ENCODE measurements at regions not wholly inside any gene's neighbourhood (a gene's known extent, or its start where the extent isn't known, plus 50 kb on each side); places are given as distances from the start of the nearest gene placed in this dataset.
"Not testable (repeated sequence)": the region's sequence is repeated elsewhere in the genome, so short reads cannot be mapped to it uniquely, and the experiment has no call there.

DNA sequence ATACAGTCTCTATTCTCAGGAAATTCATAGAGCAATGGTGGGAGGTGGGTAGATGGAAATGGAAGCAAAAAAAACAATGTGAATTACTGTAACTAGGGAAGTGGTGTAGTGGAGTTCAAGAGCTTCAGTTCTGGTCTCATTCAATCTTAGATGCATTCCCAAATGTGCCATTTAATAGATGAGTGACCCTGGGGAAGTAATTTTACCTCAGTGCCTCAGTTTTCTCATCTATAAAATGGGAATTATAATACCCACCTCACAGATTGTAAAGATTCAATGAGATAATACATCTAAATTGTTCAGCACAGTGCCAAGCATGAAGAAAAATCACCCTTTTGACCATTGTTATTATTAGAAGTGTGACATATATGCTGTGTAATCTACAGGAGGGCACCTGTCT lies 173.1 kb downstream of the SLC38A4 start:
- H3K27ac ChIP-seq (ENCODE audit: low read depth in 1 of 2, low read length in 2 of 2) = no peak overlapping the region
- DNase-seq (no peak), ATAC-seq (ENCODE audit: low FRiP score) (no peak)
- H3K9me3 ChIP-seq (ENCODE audit: control insufficient read depth, low read length) = no peaks in the 10 kb centered on the region
- intact Hi-C loops (cut with DNase I) = loop anchor here in 1 of 2 donors (10.0 kb wide), 2 partner anchors 78 to 188 kb away; no protein-coding TSS in a partner anchor
- no peak overlapping the region for H3K4me3 ChIP-seq (ENCODE audit: low read length in 2 of 2)
- H3K36me3 ChIP-seq (ENCODE audit: control insufficient read depth in 1 of 2, insufficient read depth in 2 of 2, low read length in 1 of 2) = no peaks in the 10 kb centered on the region
- no peaks in the 10 kb centered on the region for H3K4me1 ChIP-seq (ENCODE audit: control insufficient read depth in 1 of 2, insufficient read depth in 2 of 2, low read length in 2 of 2)
- no peaks in the 10 kb centered on the region for H3K27me3 ChIP-seq (ENCODE audit: control insufficient read depth in 1 of 2, insufficient read depth in 2 of 2, low read length in 1 of 2)

DNA sequence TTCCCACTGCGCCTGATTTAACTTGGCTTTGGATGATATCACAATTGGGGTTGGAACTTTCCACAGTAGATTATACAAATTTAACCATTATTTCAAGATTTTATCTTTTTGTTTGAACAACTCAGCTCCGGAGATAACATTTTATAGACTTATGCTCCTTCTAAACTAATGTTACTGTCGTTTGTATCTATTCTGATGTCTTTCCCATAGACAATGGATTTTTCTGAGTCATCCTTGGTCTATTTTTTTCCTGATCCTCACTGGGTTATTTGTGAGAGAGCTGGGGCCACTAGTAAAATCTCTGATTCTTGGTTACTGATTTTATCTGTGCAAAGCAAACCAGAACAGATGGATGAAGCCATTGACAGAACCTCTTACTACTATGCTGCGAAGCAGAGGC lies 175.1 kb downstream of the SLC38A4 start:
- ATAC-seq (ENCODE audit: low FRiP score) = no peak

DNA sequence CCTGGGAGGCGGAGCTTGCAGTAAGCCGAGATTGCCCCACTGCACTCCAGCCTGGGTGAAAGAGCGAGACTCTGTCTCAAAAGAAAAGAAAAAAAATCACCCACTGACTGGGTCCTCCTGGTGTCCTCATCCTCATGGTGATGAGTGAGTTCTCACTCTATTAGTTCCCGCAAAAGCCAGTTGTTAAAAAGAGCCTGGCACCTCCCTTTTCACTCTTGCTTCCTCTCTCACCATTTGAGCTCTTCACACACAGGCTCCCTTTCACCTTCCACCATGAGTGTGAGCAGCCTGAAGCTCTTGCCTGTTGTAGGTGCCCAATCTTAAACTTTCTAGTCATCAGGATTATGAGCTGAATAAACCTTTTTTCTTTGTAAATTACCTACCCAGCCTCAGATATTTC lies 176.4 kb downstream of the SLC38A4 start:
- no peak overlapping the region for H3K27ac ChIP-seq (ENCODE audit: low read depth in 1 of 2, low read length in 2 of 2)
- H3K9me3 ChIP-seq (ENCODE audit: control insufficient read depth, low read length) = no peaks in the 10 kb centered on the region
- DNase-seq = no peak
- H3K4me3 ChIP-seq (ENCODE audit: low read length in 2 of 2) = no peak overlapping the region
- H3K36me3 ChIP-seq (ENCODE audit: control insufficient read depth in 1 of 2, insufficient read depth in 2 of 2, low read length in 1 of 2) = no peaks in the 10 kb centered on the region
- no peak for ATAC-seq (ENCODE audit: low FRiP score)
- WGBS, 2 donors = 90 to 97% methylated on average over 4 of the region's 4 CpGs
- no peaks in the 10 kb centered on the region for H3K4me1 ChIP-seq (ENCODE audit: control insufficient read depth in 1 of 2, insufficient read depth in 2 of 2, low read length in 2 of 2)
- H3K27me3 ChIP-seq (ENCODE audit: control insufficient read depth in 1 of 2, insufficient read depth in 2 of 2, low read length in 1 of 2) = no peaks in the 10 kb centered on the region
- intact Hi-C loops (cut with DNase I) = no loop called here

More for the DNA sequence above, 175.1 kb downstream of the SLC38A4 start:
- no peak for DNase-seq
- H3K4me3 ChIP-seq (ENCODE audit: low read length in 2 of 2) = no peak overlapping the region
- H3K9me3 ChIP-seq (ENCODE audit: control insufficient read depth, low read length) = no peaks in the 10 kb centered on the region
- intact Hi-C loops (cut with DNase I) = loop anchor here in 1 of 2 donors (10.0 kb wide), 2 partner anchors 76 to 186 kb away; no protein-coding TSS in a partner anchor
- no peaks in the 10 kb centered on the region for H3K36me3 ChIP-seq (ENCODE audit: control insufficient read depth in 1 of 2, insufficient read depth in 2 of 2, low read length in 1 of 2)
- WGBS, 2 donors = 66 to 69% methylated on average over 4 of the region's 4 CpGs
- no peak overlapping the region for H3K27ac ChIP-seq (ENCODE audit: low read depth in 1 of 2, low read length in 2 of 2)
- no peaks in the 10 kb centered on the region for H3K27me3 ChIP-seq (ENCODE audit: control insufficient read depth in 1 of 2, insufficient read depth in 2 of 2, low read length in 1 of 2)
- no peaks in the 10 kb centered on the region for H3K4me1 ChIP-seq (ENCODE audit: control insufficient read depth in 1 of 2, insufficient read depth in 2 of 2, low read length in 2 of 2)

DNA sequence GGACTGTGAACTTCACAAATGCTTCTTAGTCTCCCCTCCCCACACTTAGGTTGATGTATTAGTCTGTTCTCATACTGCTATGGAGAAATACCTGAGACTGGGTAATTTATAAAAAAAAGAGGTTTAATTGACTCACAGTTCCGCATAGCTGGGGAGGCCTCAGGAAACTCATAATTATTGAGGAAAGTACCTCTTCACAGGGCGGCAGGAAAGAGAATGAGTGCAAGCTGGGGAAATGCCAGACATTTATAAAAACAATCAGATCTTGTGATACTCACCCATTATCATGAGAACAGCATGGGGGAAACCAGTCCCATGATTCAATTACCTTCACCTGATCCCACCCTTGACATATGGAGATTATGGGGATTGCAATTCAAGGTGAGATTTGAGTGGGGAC lies 178.8 kb downstream of the SLC38A4 start:
- no peak for DNase-seq
- H3K27me3 ChIP-seq (ENCODE audit: control insufficient read depth in 1 of 2, insufficient read depth in 2 of 2, low read length in 1 of 2) = no peaks in the 10 kb centered on the region
- H3K36me3 ChIP-seq (ENCODE audit: control insufficient read depth in 1 of 2, insufficient read depth in 2 of 2, low read length in 1 of 2) = no peaks in the 10 kb centered on the region
- no peak overlapping the region for H3K4me3 ChIP-seq (ENCODE audit: low read length in 2 of 2)
- ATAC-seq (ENCODE audit: low FRiP score) = no peak
- WGBS, 2 donors = 88 to 92% methylated on average over 2 of the region's 2 CpGs
- no peaks in the 10 kb centered on the region for H3K9me3 ChIP-seq (ENCODE audit: control insufficient read depth, low read length)
- H3K4me1 ChIP-seq (ENCODE audit: control insufficient read depth in 1 of 2, insufficient read depth in 2 of 2, low read length in 2 of 2) = no peaks in the 10 kb centered on the region
- H3K27ac ChIP-seq (ENCODE audit: low read depth in 1 of 2, low read length in 2 of 2) = no peak overlapping the region
- intact Hi-C loops (cut with DNase I) = no loop called here

DNA sequence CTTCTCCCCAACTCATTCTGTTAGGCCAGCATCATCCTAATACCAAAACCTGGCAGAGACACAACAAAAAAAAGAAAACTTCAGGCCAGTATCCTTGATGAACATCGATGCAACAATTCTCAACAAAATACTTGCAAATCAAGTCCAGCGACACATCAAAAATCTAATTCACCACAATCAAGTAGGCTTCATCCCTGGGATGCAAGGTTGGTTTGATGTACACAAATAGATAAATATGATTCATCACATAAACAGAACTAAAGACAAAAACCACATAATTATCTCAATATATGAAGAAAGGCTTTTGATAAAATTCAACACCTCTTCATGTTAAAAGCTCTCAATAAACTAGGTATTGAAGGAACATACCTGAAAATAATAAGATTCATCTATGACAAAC lies 184.1 kb downstream of the SLC38A4 start:
- H3K36me3 ChIP-seq (ENCODE audit: control insufficient read depth in 1 of 2, insufficient read depth in 2 of 2, low read length in 1 of 2); H3K9me3 ChIP-seq (ENCODE audit: control insufficient read depth, low read length); ATAC-seq (ENCODE audit: low FRiP score); H3K4me1 ChIP-seq (ENCODE audit: control insufficient read depth in 1 of 2, insufficient read depth in 2 of 2, low read length in 2 of 2); DNase-seq; H3K4me3 ChIP-seq (ENCODE audit: low read length in 2 of 2); intact Hi-C loops (cut with DNase I); H3K27ac ChIP-seq (ENCODE audit: low read depth in 1 of 2, low read length in 2 of 2); H3K27me3 ChIP-seq (ENCODE audit: control insufficient read depth in 1 of 2, insufficient read depth in 2 of 2, low read length in 1 of 2): not testable (repeated sequence)
- 100% methylated on average over 2 of the region's 2 CpGs for WGBS, 2 donors

DNA sequence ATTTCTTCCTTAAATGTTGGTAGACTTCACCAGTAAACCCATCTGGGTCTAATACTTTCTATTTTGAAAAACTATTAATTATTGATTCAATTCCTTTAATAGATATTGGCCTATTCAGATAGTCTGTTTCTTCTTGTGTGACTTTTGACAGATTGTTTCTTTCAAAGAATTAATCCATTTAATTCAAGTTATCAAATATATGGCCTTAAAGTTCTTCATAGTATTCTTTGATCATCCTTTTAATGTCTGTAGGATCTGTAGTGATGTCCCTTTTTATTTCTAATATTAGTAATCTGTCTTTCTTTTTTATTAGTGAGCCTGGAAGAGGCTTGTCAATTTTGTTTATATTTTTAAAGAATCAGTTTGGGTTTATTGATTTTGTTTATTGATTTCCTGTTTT lies 190.0 kb downstream of the SLC38A4 start:
- H3K9me3 ChIP-seq (ENCODE audit: control insufficient read depth, low read length) = peaks cover 2% of the 10 kb centered on the region
- ATAC-seq (ENCODE audit: low FRiP score) (no peak), DNase-seq (no peak)
- H3K27ac ChIP-seq (ENCODE audit: low read depth in 1 of 2, low read length in 2 of 2) = no peak overlapping the region
- no peaks in the 10 kb centered on the region for H3K27me3 ChIP-seq (ENCODE audit: control insufficient read depth in 1 of 2, insufficient read depth in 2 of 2, low read length in 1 of 2)
- H3K4me1 ChIP-seq (ENCODE audit: control insufficient read depth in 1 of 2, insufficient read depth in 2 of 2, low read length in 2 of 2) = no peaks in the 10 kb centered on the region
- H3K36me3 ChIP-seq (ENCODE audit: control insufficient read depth in 1 of 2, insufficient read depth in 2 of 2, low read length in 1 of 2) = no peaks in the 10 kb centered on the region
- intact Hi-C loops (cut with DNase I) = no loop called here
- H3K4me3 ChIP-seq (ENCODE audit: low read length in 2 of 2) = no peak overlapping the region

DNA sequence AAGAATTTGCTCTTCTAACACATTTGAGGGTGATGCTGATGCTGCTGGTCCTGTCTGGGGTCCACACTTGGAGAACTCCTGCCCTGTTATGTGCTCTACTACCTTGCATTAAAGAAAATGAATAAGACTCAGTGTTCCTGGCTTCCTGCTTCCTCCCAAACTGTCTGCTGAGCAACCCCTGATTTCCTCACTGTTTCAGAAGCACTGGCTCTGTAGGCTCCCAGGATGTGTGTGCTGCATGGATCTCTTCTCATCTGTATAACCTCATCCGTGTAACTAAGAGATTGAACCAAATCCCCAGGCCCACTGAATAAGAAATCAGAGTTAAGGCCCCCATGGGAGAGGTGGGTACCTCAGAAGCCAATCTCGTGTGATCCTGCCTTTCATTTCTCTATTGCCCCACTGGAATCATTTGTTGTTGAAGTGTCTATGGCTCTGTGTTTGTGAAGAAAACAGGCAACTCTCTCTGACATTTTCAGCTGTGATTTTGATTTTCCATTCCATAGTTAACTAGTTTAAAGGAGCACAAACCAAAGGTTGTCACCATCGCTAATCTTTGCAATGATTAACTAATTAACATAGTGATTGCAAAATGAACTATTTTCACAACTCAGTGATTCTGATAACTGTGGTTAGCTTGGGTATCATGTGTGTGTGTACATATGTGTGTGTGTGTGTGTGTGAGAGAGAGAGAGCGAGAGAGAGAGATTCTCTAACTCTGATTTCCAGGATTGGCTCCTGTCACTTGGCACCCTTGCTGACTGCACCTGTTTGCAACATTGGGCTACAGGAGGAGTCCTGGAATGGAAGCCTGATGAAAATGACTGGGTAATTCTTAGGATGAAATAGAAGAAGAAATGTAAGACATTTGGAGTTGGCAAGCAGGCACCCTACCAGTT lies 196.2 kb downstream of the SLC38A4 start:
- ATAC-seq (ENCODE audit: low FRiP score) = no peak
- intact Hi-C loops (cut with DNase I) = no loop called here

DNA sequence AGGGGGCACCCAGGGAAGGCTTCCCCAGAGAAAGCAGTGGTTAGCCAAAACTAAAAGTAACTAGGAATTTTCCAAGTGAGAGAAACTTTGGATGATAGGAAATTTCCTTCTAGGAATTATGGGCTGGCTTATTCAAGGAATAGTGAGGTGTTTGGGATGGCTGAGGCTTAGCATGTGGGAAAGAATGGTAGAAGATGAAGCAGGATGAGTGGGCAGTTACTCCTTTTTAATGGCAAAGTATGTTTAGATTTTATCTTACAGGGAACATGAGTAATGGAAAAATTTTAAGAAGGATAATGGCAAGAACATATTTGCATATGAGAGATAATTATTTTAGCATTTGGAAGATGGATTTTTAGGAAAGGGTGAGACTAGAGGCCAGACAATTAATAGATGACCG lies 197.6 kb downstream of the SLC38A4 start:
- Histone ChIP-seq H3K4me3 (ENCODE audit: low read length in 2 of 2) (no peak overlapping the region), H3K9me3 (ENCODE audit: control insufficient read depth, low read length) (no peaks in the 10 kb centered on the region), H3K4me1 (ENCODE audit: control insufficient read depth in 1 of 2, insufficient read depth in 2 of 2, low read length in 2 of 2) (no peaks in the 10 kb centered on the region), H3K27ac (ENCODE audit: low read depth in 1 of 2, low read length in 2 of 2) (no peak overlapping the region), H3K36me3 (ENCODE audit: control insufficient read depth in 1 of 2, insufficient read depth in 2 of 2, low read length in 1 of 2) (no peaks in the 10 kb centered on the region), H3K27me3 (ENCODE audit: control insufficient read depth in 1 of 2, insufficient read depth in 2 of 2, low read length in 1 of 2) (no peaks in the 10 kb centered on the region)
- ATAC-seq (ENCODE audit: low FRiP score) (no peak), DNase-seq (no peak)
- 87 to 91% methylated on average over 1 of the region's 1 CpG for WGBS, 2 donors
- intact Hi-C loops (cut with DNase I) = no loop called here

More for the DNA sequence above, 196.2 kb downstream of the SLC38A4 start:
- Histone ChIP-seq H3K27me3 (ENCODE audit: control insufficient read depth in 1 of 2, insufficient read depth in 2 of 2, low read length in 1 of 2) (no peaks in the 10 kb centered on the region), H3K9me3 (ENCODE audit: control insufficient read depth, low read length) (no peaks in the 10 kb centered on the region), H3K4me1 (ENCODE audit: control insufficient read depth in 1 of 2, insufficient read depth in 2 of 2, low read length in 2 of 2) (no peaks in the 10 kb centered on the region), H3K4me3 (ENCODE audit: low read length in 2 of 2) (no peak overlapping the region), H3K36me3 (ENCODE audit: control insufficient read depth in 1 of 2, insufficient read depth in 2 of 2, low read length in 1 of 2) (no peaks in the 10 kb centered on the region), H3K27ac (ENCODE audit: low read depth in 1 of 2, low read length in 2 of 2) (no peak overlapping the region)
- no peak for DNase-seq
- 81 to 86% methylated on average over 4 of the region's 4 CpGs for WGBS, 2 donors

DNA sequence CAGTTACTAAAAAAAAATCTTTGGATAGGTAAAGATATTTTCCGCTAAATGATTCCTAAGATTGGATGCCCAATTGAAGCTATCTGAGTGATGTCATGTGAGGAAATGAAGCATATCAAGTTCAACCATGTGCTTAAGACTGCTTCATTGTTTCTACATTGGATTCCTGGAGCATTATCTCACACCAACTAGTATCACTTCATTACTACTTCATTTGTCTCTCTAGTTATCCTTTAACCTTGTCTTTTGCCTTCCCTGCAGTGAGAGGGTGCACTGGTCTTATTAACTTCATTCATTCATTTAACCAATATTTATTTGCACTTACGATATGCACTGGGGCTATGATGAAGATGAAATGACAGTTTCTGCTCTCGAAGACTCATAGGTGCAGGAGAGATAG lies 198.1 kb downstream of the SLC38A4 start:
- no peak for ATAC-seq (ENCODE audit: low FRiP score)

More for the DNA sequence above, 198.1 kb downstream of the SLC38A4 start:
- Histone ChIP-seq H3K27ac (ENCODE audit: low read depth in 1 of 2, low read length in 2 of 2) (no peak overlapping the region), H3K36me3 (ENCODE audit: control insufficient read depth in 1 of 2, insufficient read depth in 2 of 2, low read length in 1 of 2) (no peaks in the 10 kb centered on the region), H3K4me3 (ENCODE audit: low read length in 2 of 2) (no peak overlapping the region), H3K27me3 (ENCODE audit: control insufficient read depth in 1 of 2, insufficient read depth in 2 of 2, low read length in 1 of 2) (no peaks in the 10 kb centered on the region), H3K4me1 (ENCODE audit: control insufficient read depth in 1 of 2, insufficient read depth in 2 of 2, low read length in 2 of 2) (no peaks in the 10 kb centered on the region), H3K9me3 (ENCODE audit: control insufficient read depth, low read length) (no peaks in the 10 kb centered on the region)
- intact Hi-C loops (cut with DNase I) = no loop called here
- no peak for DNase-seq
- WGBS, 2 donors = 96 to 98% methylated on average over 3 of the region's 3 CpGs

All from aorta (tissue), 5 donors.